ENCODE measurements at regions not wholly inside any gene's neighbourhood (a gene's known extent, or its start where the extent isn't known, plus 50 kb on each side); places are given as distances from the start of the nearest gene placed in this dataset.

DNA sequence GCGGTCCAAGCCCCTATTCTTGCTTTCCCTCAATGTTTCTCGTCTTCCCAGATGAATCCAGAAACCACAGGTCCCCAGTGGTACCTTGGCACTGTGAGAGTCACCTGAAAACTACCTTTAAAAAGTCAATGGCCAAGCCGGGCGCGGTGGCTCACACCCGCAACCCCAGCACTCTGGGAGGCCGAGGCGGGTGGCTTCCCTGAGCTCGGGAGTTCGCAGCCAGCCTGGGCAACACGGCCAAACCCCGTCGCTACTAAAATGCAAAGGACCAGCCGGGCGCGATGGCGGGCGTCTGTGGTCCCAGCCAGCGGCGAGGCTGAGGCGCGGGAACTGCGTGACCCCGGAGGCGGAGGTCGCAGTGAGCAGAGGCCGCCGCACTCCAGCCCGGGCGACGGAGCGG, 285.9 kb downstream of the CHL1 start:
- no peak for TF ChIP-seq EZH2phosphoT487 (conservative IDR thresholded peaks at IDR 0.05; ENCODE audit: low read length)
- TF ChIP-seq, protein P1, sequence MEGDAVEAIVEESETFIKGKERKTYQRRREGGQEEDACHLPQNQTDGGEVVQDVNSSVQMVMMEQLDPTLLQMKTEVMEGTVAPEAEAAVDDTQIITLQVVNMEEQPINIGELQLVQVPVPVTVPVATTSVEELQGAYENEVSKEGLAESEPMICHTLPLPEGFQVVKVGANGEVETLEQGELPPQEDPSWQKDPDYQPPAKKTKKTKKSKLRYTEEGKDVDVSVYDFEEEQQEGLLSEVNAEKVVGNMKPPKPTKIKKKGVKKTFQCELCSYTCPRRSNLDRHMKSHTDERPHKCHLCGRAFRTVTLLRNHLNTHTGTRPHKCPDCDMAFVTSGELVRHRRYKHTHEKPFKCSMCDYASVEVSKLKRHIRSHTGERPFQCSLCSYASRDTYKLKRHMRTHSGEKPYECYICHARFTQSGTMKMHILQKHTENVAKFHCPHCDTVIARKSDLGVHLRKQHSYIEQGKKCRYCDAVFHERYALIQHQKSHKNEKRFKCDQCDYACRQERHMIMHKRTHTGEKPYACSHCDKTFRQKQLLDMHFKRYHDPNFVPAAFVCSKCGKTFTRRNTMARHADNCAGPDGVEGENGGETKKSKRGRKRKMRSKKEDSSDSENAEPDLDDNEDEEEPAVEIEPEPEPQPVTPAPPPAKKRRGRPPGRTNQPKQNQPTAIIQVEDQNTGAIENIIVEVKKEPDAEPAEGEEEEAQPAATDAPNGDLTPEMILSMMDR (IDR thresholded peaks at IDR 0.05; ENCODE audit: insufficient read depth, low read length, poor library complexity, severe bottlenecking): no peak
